ENCODE measurements at regions not wholly inside any gene's neighbourhood (a gene's known extent, or its start where the extent isn't known, plus 50 kb on each side); places are given as distances from the start of the nearest gene placed in this dataset.

GRCh38 chr20:51266353-51266752 lies 243.4 kb upstream of the KCNG1 start:
- DNase-seq (ENCODE audit: low read depth), result no peak

- no peak for DNase-seq (ENCODE audit: low read depth)
Observed at GRCh38 chr20:51265361-51265760, 242.5 kb upstream of the KCNG1 start.

GRCh38 chr20:51262240-51262639 lies 239.3 kb upstream of the KCNG1 start:
- no peak for DNase-seq (ENCODE audit: low read depth)

GRCh38 chr20:51259455-51259854 lies 236.5 kb upstream of the KCNG1 start:
- DNase-seq (ENCODE audit: low read depth), result no peak

GRCh38 chr20:51258582-51259165 lies 235.8 kb upstream of the KCNG1 start:
- DNase-seq (ENCODE audit: low read depth), result peak; percentile 43

GRCh38 chr20:51255417-51255816 lies 232.5 kb upstream of the KCNG1 start:
- DNase-seq (ENCODE audit: low read depth), result no peak

GRCh38 chr20:51253280-51253679 lies 230.4 kb upstream of the KCNG1 start:
- no peak for DNase-seq (ENCODE audit: low read depth)

GRCh38 chr20:51249781-51250180 lies 226.9 kb upstream of the KCNG1 start:
- DNase-seq (ENCODE audit: low read depth), result no peak

- DNase-seq (ENCODE audit: low read depth), result peak; percentile 5
Observed at GRCh38 chr20:51249215-51249614, 226.3 kb upstream of the KCNG1 start.

- DNase-seq (ENCODE audit: low read depth), result no peak
Observed at GRCh38 chr20:51244466-51244865, 221.6 kb upstream of the KCNG1 start.

- DNase-seq (ENCODE audit: low read depth), result no peak
Observed at GRCh38 chr20:51238675-51239305, 215.9 kb upstream of the KCNG1 start.

- DNase-seq (ENCODE audit: low read depth), result peak; percentile 3
Observed at GRCh38 chr20:51237791-51238190, 214.9 kb upstream of the KCNG1 start.

GRCh38 chr20:51237278-51237677 lies 214.4 kb upstream of the KCNG1 start:
- DNase-seq (ENCODE audit: low read depth), result peak; percentile 42

- peak; percentile 27 for DNase-seq (ENCODE audit: low read depth)
Observed at GRCh38 chr20:51236421-51236820, 213.5 kb upstream of the KCNG1 start.

GRCh38 chr20:51233345-51233744 lies 210.4 kb upstream of the KCNG1 start:
- DNase-seq (ENCODE audit: low read depth), result no peak

GRCh38 chr20:51230727-51231126 lies 207.8 kb upstream of the KCNG1 start:
- DNase-seq (ENCODE audit: low read depth), result no peak

GRCh38 chr20:51228763-51229162 lies 205.9 kb upstream of the KCNG1 start:
- DNase-seq (ENCODE audit: low read depth), result no peak

- no peak for DNase-seq (ENCODE audit: low read depth)
Observed at GRCh38 chr20:51227744-51228143, 204.8 kb upstream of the KCNG1 start.

- no peak for DNase-seq (ENCODE audit: low read depth)
Observed at GRCh38 chr20:51223183-51223720, 200.3 kb upstream of the KCNG1 start.

- peak; percentile 86 for DNase-seq (ENCODE audit: low read depth)
Observed at GRCh38 chr20:51221791-51222408, 199.0 kb upstream of the KCNG1 start.

- DNase-seq (ENCODE audit: low read depth), result no peak
Observed at GRCh38 chr20:51221103-51221502, 198.2 kb upstream of the KCNG1 start.

GRCh38 chr20:51220293-51220706 lies 197.4 kb upstream of the KCNG1 start:
- peak; percentile 38 for DNase-seq (ENCODE audit: low read depth)

- DNase-seq (ENCODE audit: low read depth), result no peak
Observed at GRCh38 chr20:51219544-51219943, 196.6 kb upstream of the KCNG1 start.
